Caco-2 (cell line): ENCODE measurements at regions not wholly inside any gene's neighbourhood (a gene's known extent, or its start where the extent isn't known, plus 50 kb on each side); places are given as distances from the start of the nearest gene placed in this dataset.

Experiments used
- BruUV-seq: library from RNA; stranded (reverse); fragments of 400-500 nt; replicated peaks from 2 replicates; lab custom pipeline; 2021; lab: Mats Ljungman, UMichigan
- CTCF ChIA-PET: fragments of 300-600 bp; sonication (Branson Sonifier 250); formaldehyde crosslinking; loops from one replicate; lab custom pipeline; 2022; ENCODE audit warnings: antibody characterized with exemption; lab: Charles Lee
- POLR2A ChIA-PET: fragments of 300-600 bp; sonication (Branson Sonifier 250); formaldehyde crosslinking; loops from one replicate; lab custom pipeline; 2022; ENCODE audit warnings: antibody characterized with exemption; lab: Charles Lee
- DNase-seq, 2 experiments: peaks; one replicate each; pipeline versions ENCODE4 v3.0.0 to v3.0.0-alpha.2; 2020 to 2022
- H3K27me3 ChIP-seq: replicated peaks from 2 replicates; pipeline ENCODE4 v1.6.0; 2011; ENCODE audit warnings: low read length; ENCODE audit not compliant: control insufficient read depth, insufficient read depth
- H3K36me3 ChIP-seq: 2 replicates; pipeline ENCODE4 v1.5.1; 2011; ENCODE audit warnings: low read length; ENCODE audit not compliant: control insufficient read depth, insufficient read depth
- H3K4me1 ChIP-seq: fragments of 250-450 bp; sonication (Bioruptor Pico); 2 replicates; pipeline ENCODE4 v1.5.1; 2020; ENCODE audit warnings: mild to moderate bottlenecking
- H3K4me3 ChIP-seq: 2 replicates; pipeline ENCODE4 v1.5.1; 2011; ENCODE audit warnings: low read depth, mild to moderate bottlenecking, control low read depth, low read length
- H3K9me3 ChIP-seq: fragments of 250-450 bp; sonication (Bioruptor Pico); 2 replicates; pipeline ENCODE4 v1.5.1; 2020; ENCODE audit warnings: mild to moderate bottlenecking, moderate library complexity
- H3K27ac Mint-ChIP-seq: one replicate; pipeline ENCODE4 v1.8.0; 2022; ENCODE audit warnings: mixed read lengths; ENCODE audit not compliant: unreplicated experiment
- H3K27me3 Mint-ChIP-seq: one replicate; pipeline ENCODE4 v1.8.0; 2022; ENCODE audit warnings: mixed read lengths; ENCODE audit not compliant: insufficient read depth, unreplicated experiment
- H3K36me3 Mint-ChIP-seq: one replicate; pipeline ENCODE4 v1.8.0; 2022; ENCODE audit warnings: mild to moderate bottlenecking, mixed read lengths; ENCODE audit not compliant: insufficient read depth, unreplicated experiment
- H3K4me1 Mint-ChIP-seq: one replicate; pipeline ENCODE4 v1.8.0; 2022; ENCODE audit warnings: low read depth, mixed read lengths; ENCODE audit not compliant: unreplicated experiment
- H3K4me3 Mint-ChIP-seq: one replicate; pipeline ENCODE4 v1.8.0; 2022; ENCODE audit warnings: mild to moderate bottlenecking, moderate library complexity, mixed read lengths; ENCODE audit not compliant: unreplicated experiment
- H3K9me3 Mint-ChIP-seq: one replicate; pipeline ENCODE4 v1.8.0; 2022; ENCODE audit warnings: mixed read lengths; ENCODE audit not compliant: unreplicated experiment
- intact Hi-C: fragments of 100-400 bp; cut with micrococcal nuclease; formaldehyde crosslinking; loops from one replicate; pipeline ENCODE4 v1.10.0; 2022; ENCODE audit not compliant: unreplicated experiment
- TF ChIP-seq, protein P1 (sequence below), 2 experiments: fragments of 200-600 bp in 1 of 2; IDR thresholded peaks; 1 replicate in 1 of 2; 2 replicates in 1 of 2; pipeline versions ENCODE4 v1.5.1 to v1.8.0; 2011 to 2022; ENCODE audit warnings: antibody characterized with exemption in 1 of 2, control low read depth in 1 of 2, inconsistent platforms in 1 of 2, low read depth in 1 of 2, low read length in 1 of 2, mild to moderate bottlenecking in 1 of 2, moderate library complexity in 1 of 2; ENCODE audit not compliant: insufficient read depth in 1 of 2, severe bottlenecking in 1 of 2, unreplicated experiment in 1 of 2

DNA sequence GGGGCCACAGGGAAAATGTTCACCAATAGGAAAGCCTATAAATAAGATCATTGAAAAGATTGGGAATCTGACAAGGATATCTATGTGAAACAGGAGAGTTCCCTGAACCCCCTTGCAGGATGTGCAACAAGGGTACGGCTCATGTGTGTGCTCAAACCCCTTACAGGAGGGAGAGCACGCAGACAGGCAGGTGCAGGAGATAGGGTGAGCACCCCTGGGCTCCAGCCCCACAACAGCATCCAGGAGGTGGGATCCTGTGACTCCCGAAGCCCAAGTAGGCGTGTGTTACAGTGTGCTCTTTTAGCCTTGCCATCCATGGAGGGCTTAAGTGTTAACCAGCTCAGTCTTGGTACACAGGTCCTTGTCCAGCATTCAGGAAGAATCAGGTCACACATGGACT lies 204.2 kb downstream of the BMP7 start:
- no peaks in the 10 kb centered on the region for H3K36me3 ChIP-seq
- no peaks in the 10 kb centered on the region for H3K9me3 Mint-ChIP-seq
- BruUV-seq = no TSS peak
- no peaks in the 10 kb centered on the region for H3K27me3 ChIP-seq
- no peaks in the 10 kb centered on the region for H3K36me3 Mint-ChIP-seq
- H3K4me3 ChIP-seq = no peak overlapping the region
- DNase-seq = peak in 1 of 2 experiments; percentile 29
- TF ChIP-seq, protein P1, sequence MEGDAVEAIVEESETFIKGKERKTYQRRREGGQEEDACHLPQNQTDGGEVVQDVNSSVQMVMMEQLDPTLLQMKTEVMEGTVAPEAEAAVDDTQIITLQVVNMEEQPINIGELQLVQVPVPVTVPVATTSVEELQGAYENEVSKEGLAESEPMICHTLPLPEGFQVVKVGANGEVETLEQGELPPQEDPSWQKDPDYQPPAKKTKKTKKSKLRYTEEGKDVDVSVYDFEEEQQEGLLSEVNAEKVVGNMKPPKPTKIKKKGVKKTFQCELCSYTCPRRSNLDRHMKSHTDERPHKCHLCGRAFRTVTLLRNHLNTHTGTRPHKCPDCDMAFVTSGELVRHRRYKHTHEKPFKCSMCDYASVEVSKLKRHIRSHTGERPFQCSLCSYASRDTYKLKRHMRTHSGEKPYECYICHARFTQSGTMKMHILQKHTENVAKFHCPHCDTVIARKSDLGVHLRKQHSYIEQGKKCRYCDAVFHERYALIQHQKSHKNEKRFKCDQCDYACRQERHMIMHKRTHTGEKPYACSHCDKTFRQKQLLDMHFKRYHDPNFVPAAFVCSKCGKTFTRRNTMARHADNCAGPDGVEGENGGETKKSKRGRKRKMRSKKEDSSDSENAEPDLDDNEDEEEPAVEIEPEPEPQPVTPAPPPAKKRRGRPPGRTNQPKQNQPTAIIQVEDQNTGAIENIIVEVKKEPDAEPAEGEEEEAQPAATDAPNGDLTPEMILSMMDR (IDR thresholded peaks at IDR 0.05; ENCODE audit: insufficient read depth in 1 of 2, low read depth in 1 of 2, low read length in 1 of 2, severe bottlenecking in 1 of 2, unreplicated experiment in 1 of 2) = no peak
- ChIA-PET POLR2A (no interaction called here), CTCF (interaction anchor here (1.6 kb wide), 1 partner anchor 218 kb away, joined by 5 read pairs; no protein-coding TSS in a partner anchor)
- no peaks in the 10 kb centered on the region for H3K4me1 ChIP-seq
- peaks cover 21% of the 10 kb centered on the region for H3K27me3 Mint-ChIP-seq
- peaks cover 7% of the 10 kb centered on the region for H3K4me1 Mint-ChIP-seq
- intact Hi-C loops = loop anchor here (5.0 kb wide), 1 partner anchor 220 kb away; no protein-coding TSS in a partner anchor
- no peaks in the 10 kb centered on the region for H3K9me3 ChIP-seq
- no peak overlapping the region for H3K4me3 Mint-ChIP-seq
- no peak overlapping the region for H3K27ac Mint-ChIP-seq

DNA sequence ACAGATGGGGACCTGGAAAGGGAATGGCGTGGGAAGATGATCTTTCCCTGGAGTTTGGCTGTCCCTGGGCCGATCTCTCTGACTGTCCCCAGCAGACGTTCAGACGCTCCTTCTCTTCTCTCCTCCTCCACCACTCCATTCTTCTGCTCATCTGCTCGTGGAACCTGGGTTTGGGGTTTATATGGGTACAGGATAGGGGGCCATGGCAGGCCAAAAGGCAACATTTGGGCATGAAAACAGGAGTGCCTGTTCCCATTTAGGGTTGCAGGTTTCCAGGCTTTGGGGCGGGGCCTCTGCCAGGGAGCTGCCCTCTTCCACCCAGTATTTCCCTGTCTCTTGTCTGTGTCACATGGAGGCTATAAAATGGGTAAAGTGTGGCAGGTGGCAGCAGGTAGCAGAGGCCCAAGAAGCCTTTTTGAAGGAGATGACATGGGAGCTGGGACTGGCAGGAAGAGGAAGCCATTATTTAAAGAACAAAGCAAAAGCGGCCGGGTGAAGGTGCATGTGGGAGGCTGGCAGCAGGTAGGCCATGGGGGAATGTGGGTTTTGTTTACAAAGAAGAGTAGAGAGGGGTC lies 203.7 kb downstream of the BMP7 start:
- no peak overlapping the region for H3K4me3 ChIP-seq
- no TSS peak for BruUV-seq
- CTCF ChIA-PET = interaction anchor here (0.6 to 1.6 kb wide), 2 partner anchors 190 to 219 kb away, joined by 4 to 5 read pairs; no protein-coding TSS in a partner anchor
- Mint-ChIP-seq H3K36me3 (no peaks in the 10 kb centered on the region), H3K27ac (no peak overlapping the region), H3K4me3 (no peak overlapping the region), H3K4me1 (peaks cover 7% of the 10 kb centered on the region), H3K27me3 (peaks cover 21% of the 10 kb centered on the region), H3K9me3 (no peaks in the 10 kb centered on the region)
- no peaks in the 10 kb centered on the region for H3K36me3 ChIP-seq
- no peaks in the 10 kb centered on the region for H3K9me3 ChIP-seq
- no peaks in the 10 kb centered on the region for H3K4me1 ChIP-seq
- TF ChIP-seq, protein P1 (IDR thresholded peaks at IDR 0.05; ENCODE audit: insufficient read depth in 1 of 2, low read depth in 1 of 2, low read length in 1 of 2, severe bottlenecking in 1 of 2, unreplicated experiment in 1 of 2) = no peak
- DNase-seq = peak in 1 of 2 experiments; percentile 32
- intact Hi-C loops = loop anchor here (5.0 kb wide), 1 partner anchor 220 kb away; no protein-coding TSS in a partner anchor
- POLR2A ChIA-PET = no interaction called here
- no peaks in the 10 kb centered on the region for H3K27me3 ChIP-seq

GRCh38 chr20:57064836-57065235 lies 201.6 kb downstream of the BMP7 start:
- ChIA-PET POLR2A (no interaction called here), CTCF (interaction anchor here (0.9 kb wide), 1 partner anchor 95 kb away, joined by 3 read pairs; no protein-coding TSS in a partner anchor)
- H3K9me3 ChIP-seq = no peaks in the 10 kb centered on the region
- intact Hi-C loops = loop anchor here (5.0 kb wide), 1 partner anchor 223 kb away; no protein-coding TSS in a partner anchor
- no peaks in the 10 kb centered on the region for H3K36me3 ChIP-seq
- Mint-ChIP-seq H3K4me1 (peaks cover 7% of the 10 kb centered on the region), H3K36me3 (no peaks in the 10 kb centered on the region), H3K4me3 (no peak overlapping the region), H3K9me3 (no peaks in the 10 kb centered on the region), H3K27ac (no peak overlapping the region), H3K27me3 (peaks cover 24% of the 10 kb centered on the region)
- peak in 1 of 2 experiments; percentile 21 for DNase-seq
- TF ChIP-seq, protein P1 (IDR thresholded peaks at IDR 0.05; ENCODE audit: insufficient read depth in 1 of 2, low read depth in 1 of 2, low read length in 1 of 2, severe bottlenecking in 1 of 2, unreplicated experiment in 1 of 2) = no peak
- no peak overlapping the region for H3K4me3 ChIP-seq
- peaks cover 6% of the 10 kb centered on the region for H3K4me1 ChIP-seq
- no TSS peak for BruUV-seq
- no peaks in the 10 kb centered on the region for H3K27me3 ChIP-seq
